ENCODE measurements at regions not wholly inside any gene's neighbourhood (a gene's known extent, or its start where the extent isn't known, plus 50 kb on each side); places are given as distances from the start of the nearest gene placed in this dataset.

GRCh38 chr2:198558176-198558575 lies 753.8 kb downstream of the PLCL1 start:
- DNase-seq (ENCODE audit: low read depth in 6 of 9, low spot score in 9 of 9) = no peak
- H3K27me3 ChIP-seq (ENCODE audit: control insufficient read depth in 2 of 2, insufficient read depth in 1 of 2, low read length in 1 of 2) = no peaks in the 10 kb centered on the region
- 93% methylated on average over 2 of the region's 2 CpGs for WGBS

GRCh38 chr2:198546122-198546521 lies 741.7 kb downstream of the PLCL1 start:
- no peaks in the 10 kb centered on the region for H3K36me3 ChIP-seq (ENCODE audit: control insufficient read depth in 2 of 2, insufficient read depth in 2 of 2, low read length in 1 of 2)
- no peak for DNase-seq (ENCODE audit: low read depth in 6 of 9, low spot score in 9 of 9)
- 49% methylated on average over 2 of the region's 2 CpGs for whole genome bisulfite sequencing
- H3K4me1 ChIP-seq (ENCODE audit: control insufficient read depth in 2 of 2, insufficient read depth in 2 of 2, low read length in 2 of 2) = no peaks in the 10 kb centered on the region
- H3K4me3 ChIP-seq (ENCODE audit: low read length in 2 of 2) = no peak overlapping the region
- no peaks in the 10 kb centered on the region for H3K27me3 ChIP-seq (ENCODE audit: control insufficient read depth in 2 of 2, insufficient read depth in 1 of 2, low read length in 1 of 2)
- no peaks in the 10 kb centered on the region for H3K9me3 ChIP-seq (ENCODE audit: control insufficient read depth in 2 of 2, insufficient read depth in 1 of 2, low read length in 1 of 2)
- H3K27ac ChIP-seq (ENCODE audit: low read depth in 1 of 2, low read length in 1 of 2) = no peak overlapping the region

More at GRCh38 chr2:198558176-198558575, 753.8 kb downstream of the PLCL1 start:
- Histone ChIP-seq H3K4me3 (ENCODE audit: low read length in 2 of 2) (no peak overlapping the region), H3K9me3 (ENCODE audit: control insufficient read depth in 2 of 2, insufficient read depth in 1 of 2, low read length in 1 of 2) (no peaks in the 10 kb centered on the region), H3K36me3 (ENCODE audit: control insufficient read depth in 2 of 2, insufficient read depth in 2 of 2, low read length in 1 of 2) (no peaks in the 10 kb centered on the region), H3K27ac (ENCODE audit: low read depth in 1 of 2, low read length in 1 of 2) (no peak overlapping the region), H3K4me1 (ENCODE audit: control insufficient read depth in 2 of 2, insufficient read depth in 2 of 2, low read length in 2 of 2) (no peaks in the 10 kb centered on the region)

- no peaks in the 10 kb centered on the region for H3K36me3 ChIP-seq (ENCODE audit: control insufficient read depth in 2 of 2, insufficient read depth in 2 of 2, low read length in 1 of 2)
- no peak overlapping the region for H3K4me3 ChIP-seq (ENCODE audit: low read length in 2 of 2)
- H3K27me3 ChIP-seq (ENCODE audit: control insufficient read depth in 2 of 2, insufficient read depth in 1 of 2, low read length in 1 of 2) = no peaks in the 10 kb centered on the region
- 85% methylated on average over 3 of the region's 3 CpGs for WGBS
- DNase-seq (ENCODE audit: low read depth in 6 of 9, low spot score in 9 of 9) = no peak
- no peaks in the 10 kb centered on the region for H3K9me3 ChIP-seq (ENCODE audit: control insufficient read depth in 2 of 2, insufficient read depth in 1 of 2, low read length in 1 of 2)
- no peak overlapping the region for H3K27ac ChIP-seq (ENCODE audit: low read depth in 1 of 2, low read length in 1 of 2)
- H3K4me1 ChIP-seq (ENCODE audit: control insufficient read depth in 2 of 2, insufficient read depth in 2 of 2, low read length in 2 of 2) = no peaks in the 10 kb centered on the region
Measured at GRCh38 chr2:198545411-198545810, 741.0 kb downstream of the PLCL1 start.

- no peaks in the 10 kb centered on the region for H3K4me1 ChIP-seq (ENCODE audit: control insufficient read depth in 2 of 2, insufficient read depth in 2 of 2, low read length in 2 of 2)
- H3K36me3 ChIP-seq (ENCODE audit: control insufficient read depth in 2 of 2, insufficient read depth in 2 of 2, low read length in 1 of 2) = no peaks in the 10 kb centered on the region
- H3K4me3 ChIP-seq (ENCODE audit: low read length in 2 of 2) = no peak overlapping the region
- H3K27ac ChIP-seq (ENCODE audit: low read depth in 1 of 2, low read length in 1 of 2) = no peak overlapping the region
- DNase-seq (ENCODE audit: low read depth in 6 of 9, low spot score in 9 of 9) = no peak
- no peaks in the 10 kb centered on the region for H3K27me3 ChIP-seq (ENCODE audit: control insufficient read depth in 2 of 2, insufficient read depth in 1 of 2, low read length in 1 of 2)
- H3K9me3 ChIP-seq (ENCODE audit: control insufficient read depth in 2 of 2, insufficient read depth in 1 of 2, low read length in 1 of 2) = no peaks in the 10 kb centered on the region
- 87% methylated on average over 1 of the region's 1 CpG for whole genome bisulfite sequencing
Measured at GRCh38 chr2:198544461-198544860, 740.1 kb downstream of the PLCL1 start.

- 96% methylated on average over 3 of the region's 3 CpGs for WGBS
- no peaks in the 10 kb centered on the region for H3K36me3 ChIP-seq (ENCODE audit: control insufficient read depth in 2 of 2, insufficient read depth in 2 of 2, low read length in 1 of 2)
- no peaks in the 10 kb centered on the region for H3K27me3 ChIP-seq (ENCODE audit: control insufficient read depth in 2 of 2, insufficient read depth in 1 of 2, low read length in 1 of 2)
- no peak overlapping the region for H3K4me3 ChIP-seq (ENCODE audit: low read length in 2 of 2)
- H3K27ac ChIP-seq (ENCODE audit: low read depth in 1 of 2, low read length in 1 of 2) = no peak overlapping the region
- H3K4me1 ChIP-seq (ENCODE audit: control insufficient read depth in 2 of 2, insufficient read depth in 2 of 2, low read length in 2 of 2) = no peaks in the 10 kb centered on the region
- no peaks in the 10 kb centered on the region for H3K9me3 ChIP-seq (ENCODE audit: control insufficient read depth in 2 of 2, insufficient read depth in 1 of 2, low read length in 1 of 2)
- no peak for DNase-seq (ENCODE audit: low read depth in 6 of 9, low spot score in 9 of 9)
Measured at GRCh38 chr2:198534756-198535155, 730.4 kb downstream of the PLCL1 start.

- DNase-seq (ENCODE audit: low read depth in 6 of 9, low spot score in 9 of 9) = no peak
- 96% methylated on average over 5 of the region's 5 CpGs for WGBS
Measured at GRCh38 chr2:198525211-198525969, 721.0 kb downstream of the PLCL1 start.

GRCh38 chr2:198523710-198524109 lies 719.3 kb downstream of the PLCL1 start:
- Histone ChIP-seq H3K27ac (ENCODE audit: low read depth in 1 of 2, low read length in 1 of 2) (no peak overlapping the region), H3K4me3 (ENCODE audit: low read length in 2 of 2) (no peak overlapping the region), H3K9me3 (ENCODE audit: control insufficient read depth in 2 of 2, insufficient read depth in 1 of 2, low read length in 1 of 2) (no peaks in the 10 kb centered on the region), H3K27me3 (ENCODE audit: control insufficient read depth in 2 of 2, insufficient read depth in 1 of 2, low read length in 1 of 2) (no peaks in the 10 kb centered on the region), H3K4me1 (ENCODE audit: control insufficient read depth in 2 of 2, insufficient read depth in 2 of 2, low read length in 2 of 2) (no peaks in the 10 kb centered on the region), H3K36me3 (ENCODE audit: control insufficient read depth in 2 of 2, insufficient read depth in 2 of 2, low read length in 1 of 2) (no peaks in the 10 kb centered on the region)
- WGBS = 88% methylated on average over 2 of the region's 2 CpGs
- no peak for DNase-seq (ENCODE audit: low read depth in 6 of 9, low spot score in 9 of 9)

More at GRCh38 chr2:198525211-198525969, 721.0 kb downstream of the PLCL1 start:
- Histone ChIP-seq H3K27ac (ENCODE audit: low read depth in 1 of 2, low read length in 1 of 2) (no peak overlapping the region), H3K4me3 (ENCODE audit: low read length in 2 of 2) (no peak overlapping the region), H3K36me3 (ENCODE audit: control insufficient read depth in 2 of 2, insufficient read depth in 2 of 2, low read length in 1 of 2) (no peaks in the 10 kb centered on the region), H3K9me3 (ENCODE audit: control insufficient read depth in 2 of 2, insufficient read depth in 1 of 2, low read length in 1 of 2) (no peaks in the 10 kb centered on the region), H3K4me1 (ENCODE audit: control insufficient read depth in 2 of 2, insufficient read depth in 2 of 2, low read length in 2 of 2) (no peaks in the 10 kb centered on the region), H3K27me3 (ENCODE audit: control insufficient read depth in 2 of 2, insufficient read depth in 1 of 2, low read length in 1 of 2) (no peaks in the 10 kb centered on the region)

GRCh38 chr2:198518935-198519334 lies 714.5 kb downstream of the PLCL1 start:
- no peak overlapping the region for H3K27ac ChIP-seq (ENCODE audit: low read depth in 1 of 2, low read length in 1 of 2)
- H3K4me1 ChIP-seq (ENCODE audit: control insufficient read depth in 2 of 2, insufficient read depth in 2 of 2, low read length in 2 of 2) = no peaks in the 10 kb centered on the region
- no peaks in the 10 kb centered on the region for H3K27me3 ChIP-seq (ENCODE audit: control insufficient read depth in 2 of 2, insufficient read depth in 1 of 2, low read length in 1 of 2)
- no peak overlapping the region for H3K4me3 ChIP-seq (ENCODE audit: low read length in 2 of 2)
- no peaks in the 10 kb centered on the region for H3K9me3 ChIP-seq (ENCODE audit: control insufficient read depth in 2 of 2, insufficient read depth in 1 of 2, low read length in 1 of 2)
- no peaks in the 10 kb centered on the region for H3K36me3 ChIP-seq (ENCODE audit: control insufficient read depth in 2 of 2, insufficient read depth in 2 of 2, low read length in 1 of 2)
- no peak for DNase-seq (ENCODE audit: low read depth in 6 of 9, low spot score in 9 of 9)
- 95% methylated on average over 2 of the region's 2 CpGs for WGBS

GRCh38 chr2:198517976-198518375 lies 713.6 kb downstream of the PLCL1 start:
- DNase-seq (ENCODE audit: low read depth in 6 of 9, low spot score in 9 of 9) = no peak
- no peak overlapping the region for H3K4me3 ChIP-seq (ENCODE audit: low read length in 2 of 2)
- H3K27me3 ChIP-seq (ENCODE audit: control insufficient read depth in 2 of 2, insufficient read depth in 1 of 2, low read length in 1 of 2) = no peaks in the 10 kb centered on the region
- no peaks in the 10 kb centered on the region for H3K36me3 ChIP-seq (ENCODE audit: control insufficient read depth in 2 of 2, insufficient read depth in 2 of 2, low read length in 1 of 2)
- no peaks in the 10 kb centered on the region for H3K4me1 ChIP-seq (ENCODE audit: control insufficient read depth in 2 of 2, insufficient read depth in 2 of 2, low read length in 2 of 2)
- H3K27ac ChIP-seq (ENCODE audit: low read depth in 1 of 2, low read length in 1 of 2) = no peak overlapping the region
- 82% methylated on average over 2 of the region's 2 CpGs for WGBS
- no peaks in the 10 kb centered on the region for H3K9me3 ChIP-seq (ENCODE audit: control insufficient read depth in 2 of 2, insufficient read depth in 1 of 2, low read length in 1 of 2)

Measured in thymus (tissue), 11 donors.